Activated CD8-positive, alpha-beta T cell treated with anti-CD3 and anti-CD28 coated beads for 36 hours (primary cell): ENCODE measurements at regions not wholly inside any gene's neighbourhood (a gene's known extent, or its start where the extent isn't known, plus 50 kb on each side); places are given as distances from the start of the nearest gene placed in this dataset.

Source experiments
- ATAC-seq: fragments of 200-7000 bp; cut with Tn5 transposase; one replicate; pipeline ENCODE4 v1.10.0; 2021; ENCODE audit warnings: mild to moderate bottlenecking, moderate library complexity
- CTCF ChIA-PET: fragments of 350-600 bp; sonication (Branson Sonifier 250); formaldehyde crosslinking; loops from one replicate; lab custom pipeline; 2021; ENCODE audit warnings: antibody characterized with exemption; lab: Charles Lee
- POLR2A ChIA-PET: fragments of 350-600 bp; sonication (Branson Sonifier 250); formaldehyde crosslinking; loops from one replicate; lab custom pipeline; 2021; ENCODE audit warnings: antibody characterized with exemption; lab: Charles Lee
- DNase-seq: peaks from one replicate; pipeline ENCODE4 v3.0.0-alpha.2; 2020
- H3K27ac Mint-ChIP-seq: one replicate; pipeline ENCODE4 v1.8.0; 2021; ENCODE audit warnings: mild to moderate bottlenecking, mixed read lengths
- H3K27me3 Mint-ChIP-seq: one replicate; pipeline ENCODE4 v1.8.0; 2021; ENCODE audit warnings: mixed read lengths
- H3K36me3 Mint-ChIP-seq: one replicate; pipeline ENCODE4 v1.8.0; 2021; ENCODE audit warnings: low read depth, mixed read lengths
- H3K4me1 Mint-ChIP-seq: one replicate; pipeline ENCODE4 v1.8.0; 2021; ENCODE audit warnings: low read depth, mixed read lengths
- H3K4me3 Mint-ChIP-seq: one replicate; pipeline ENCODE4 v1.8.0; 2021; ENCODE audit warnings: mild to moderate bottlenecking, moderate library complexity, mixed read lengths
- H3K9me3 Mint-ChIP-seq: one replicate; pipeline ENCODE4 v1.8.0; 2021; ENCODE audit warnings: mixed read lengths
- intact Hi-C: fragments of 100-400 bp; cut with micrococcal nuclease; formaldehyde crosslinking; loops from one replicate; pipeline ENCODE4 v1.10.0; 2022
- TF ChIP-seq, protein P1 (sequence below): fragments of 200-600 bp; IDR thresholded peaks from one replicate; pipeline ENCODE4 v1.8.0; 2022; ENCODE audit warnings: antibody characterized with exemption, mild to moderate bottlenecking

DNA sequence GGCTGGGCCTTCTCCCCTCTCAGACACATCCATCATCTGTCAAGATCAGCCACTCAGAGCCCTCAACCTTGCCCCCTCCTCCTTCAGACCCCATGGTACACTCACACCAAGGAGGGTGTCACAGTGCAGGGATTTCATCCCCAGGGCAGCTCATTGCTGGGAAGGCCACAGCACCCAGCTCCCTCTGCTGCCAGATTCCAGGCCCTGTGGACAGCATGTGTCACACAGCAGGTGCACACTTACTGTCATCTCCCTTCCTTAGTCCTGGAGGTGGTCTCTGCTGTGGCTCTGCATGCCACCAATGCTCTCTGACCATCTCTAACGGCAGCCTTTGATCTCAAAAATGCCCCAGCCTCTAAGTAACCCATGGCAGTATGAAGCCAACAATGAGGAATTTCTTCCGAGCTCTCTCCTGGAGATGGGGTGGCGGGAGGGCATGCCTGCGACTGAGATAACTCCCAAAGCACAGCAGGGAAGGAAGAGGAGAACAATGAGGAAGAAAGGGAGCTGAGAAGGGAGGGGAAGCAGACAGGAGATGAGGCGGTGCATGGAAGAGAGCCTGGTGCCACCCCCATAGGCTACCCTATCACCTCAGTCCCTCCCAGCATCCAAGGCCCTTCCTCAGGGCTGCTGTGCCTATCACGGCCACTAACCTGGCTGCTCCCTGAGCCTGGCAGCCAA is 101.0 kb downstream of the SINHCAF start:
- Mint-ChIP-seq H3K4me3 (no peak overlapping the region), H3K27me3 (peaks cover 2% of the 10 kb centered on the region), H3K4me1 (no peaks in the 10 kb centered on the region), H3K36me3 (no peaks in the 10 kb centered on the region), H3K9me3 (no peaks in the 10 kb centered on the region), H3K27ac (no peak overlapping the region)
- ChIA-PET CTCF (no interaction called here), POLR2A (no interaction called here)
- ATAC-seq (no peak), DNase-seq (no peak)
- TF ChIP-seq, protein P1, sequence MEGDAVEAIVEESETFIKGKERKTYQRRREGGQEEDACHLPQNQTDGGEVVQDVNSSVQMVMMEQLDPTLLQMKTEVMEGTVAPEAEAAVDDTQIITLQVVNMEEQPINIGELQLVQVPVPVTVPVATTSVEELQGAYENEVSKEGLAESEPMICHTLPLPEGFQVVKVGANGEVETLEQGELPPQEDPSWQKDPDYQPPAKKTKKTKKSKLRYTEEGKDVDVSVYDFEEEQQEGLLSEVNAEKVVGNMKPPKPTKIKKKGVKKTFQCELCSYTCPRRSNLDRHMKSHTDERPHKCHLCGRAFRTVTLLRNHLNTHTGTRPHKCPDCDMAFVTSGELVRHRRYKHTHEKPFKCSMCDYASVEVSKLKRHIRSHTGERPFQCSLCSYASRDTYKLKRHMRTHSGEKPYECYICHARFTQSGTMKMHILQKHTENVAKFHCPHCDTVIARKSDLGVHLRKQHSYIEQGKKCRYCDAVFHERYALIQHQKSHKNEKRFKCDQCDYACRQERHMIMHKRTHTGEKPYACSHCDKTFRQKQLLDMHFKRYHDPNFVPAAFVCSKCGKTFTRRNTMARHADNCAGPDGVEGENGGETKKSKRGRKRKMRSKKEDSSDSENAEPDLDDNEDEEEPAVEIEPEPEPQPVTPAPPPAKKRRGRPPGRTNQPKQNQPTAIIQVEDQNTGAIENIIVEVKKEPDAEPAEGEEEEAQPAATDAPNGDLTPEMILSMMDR: no peak
- intact Hi-C loops: no loop called here

DNA sequence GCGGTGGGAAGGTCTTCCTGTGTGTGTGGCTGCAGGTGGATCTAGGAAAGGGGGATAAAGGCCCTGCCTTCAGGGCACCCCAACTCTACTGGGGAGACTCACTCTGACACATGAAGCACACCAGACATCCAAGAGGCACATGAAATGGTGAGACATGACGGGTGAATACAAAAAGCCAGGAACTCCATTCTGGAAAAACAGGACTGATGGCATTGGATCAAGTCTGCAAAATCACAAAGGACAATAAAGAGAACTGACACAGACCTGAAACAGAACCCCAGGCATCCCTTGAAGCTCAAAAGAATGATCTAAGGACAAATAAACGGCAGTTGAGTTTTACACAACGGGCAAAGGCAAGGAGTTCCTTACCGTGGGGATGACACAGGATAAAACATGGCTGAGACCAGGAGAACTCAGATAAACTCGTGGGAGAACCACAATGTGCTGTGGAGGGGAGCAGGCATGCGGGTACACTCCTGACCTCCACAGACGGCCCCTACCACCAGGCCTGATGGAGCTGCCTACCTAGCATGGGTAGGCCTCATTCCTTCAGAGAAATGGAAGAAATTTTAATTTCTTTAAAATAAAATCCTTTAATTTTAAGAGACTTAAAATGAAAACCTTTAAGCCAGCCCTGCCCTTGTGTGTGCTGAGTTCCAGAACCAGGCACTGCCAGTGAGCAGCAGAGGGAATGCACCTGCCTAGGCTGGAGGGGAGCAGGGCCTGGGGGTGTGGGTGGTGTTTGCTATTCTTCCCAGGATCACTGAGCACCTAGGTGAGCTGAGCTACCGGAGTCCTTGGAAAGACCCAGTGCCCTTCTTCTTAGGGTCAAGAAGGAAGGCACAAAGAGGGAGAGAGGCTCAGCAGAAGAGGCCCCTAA is 100.1 kb downstream of the SINHCAF start:
- H3K9me3 Mint-ChIP-seq: no peaks in the 10 kb centered on the region

DNA sequence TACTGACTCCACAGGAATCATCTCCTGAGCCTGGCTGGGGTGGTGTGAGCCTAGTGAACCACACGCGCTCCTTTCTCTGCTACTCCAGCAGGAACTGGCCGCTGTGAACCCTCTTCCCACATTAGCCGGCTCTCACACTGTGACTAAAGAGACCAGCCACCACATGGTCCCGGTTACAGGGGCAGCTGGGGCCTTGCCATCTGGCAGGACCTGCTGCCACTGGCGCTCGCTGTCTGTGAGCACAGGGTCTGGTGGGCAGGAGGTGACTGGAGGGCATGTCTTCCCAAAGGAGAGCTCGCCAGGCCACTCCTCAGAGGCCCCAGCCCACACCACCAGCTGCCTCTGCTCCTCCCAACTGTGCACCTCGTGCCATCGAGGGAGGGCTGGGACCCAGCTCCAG is 99.3 kb downstream of the SINHCAF start:
- no peak overlapping the region for H3K27ac Mint-ChIP-seq
- H3K36me3 Mint-ChIP-seq: no peaks in the 10 kb centered on the region
- intact Hi-C loops: no loop called here
- TF ChIP-seq, protein P1: no peak
- DNase-seq (no peak), ATAC-seq (no peak)
- no peaks in the 10 kb centered on the region for H3K9me3 Mint-ChIP-seq
- CTCF ChIA-PET: interaction anchor here (1.7 kb wide), 1 partner anchor 45 kb away, joined by 4 read pairs; no protein-coding TSS in a partner anchor
- no peaks in the 10 kb centered on the region for H3K4me1 Mint-ChIP-seq
- POLR2A ChIA-PET: no interaction called here
- no peak overlapping the region for H3K4me3 Mint-ChIP-seq
- peaks cover 2% of the 10 kb centered on the region for H3K27me3 Mint-ChIP-seq

More for the DNA sequence above, 100.1 kb downstream of the SINHCAF start:
- Mint-ChIP-seq H3K4me1 (no peaks in the 10 kb centered on the region), H3K27me3 (peaks cover 2% of the 10 kb centered on the region), H3K4me3 (no peak overlapping the region), H3K27ac (no peak overlapping the region), H3K36me3 (no peaks in the 10 kb centered on the region)
- intact Hi-C loops: no loop called here
- ChIA-PET POLR2A (no interaction called here), CTCF (interaction anchor here (1.7 kb wide), 1 partner anchor 46 kb away, joined by 4 read pairs; no protein-coding TSS in a partner anchor)
- ATAC-seq: no peak
- TF ChIP-seq, protein P1: no peak
- DNase-seq: no peak

DNA sequence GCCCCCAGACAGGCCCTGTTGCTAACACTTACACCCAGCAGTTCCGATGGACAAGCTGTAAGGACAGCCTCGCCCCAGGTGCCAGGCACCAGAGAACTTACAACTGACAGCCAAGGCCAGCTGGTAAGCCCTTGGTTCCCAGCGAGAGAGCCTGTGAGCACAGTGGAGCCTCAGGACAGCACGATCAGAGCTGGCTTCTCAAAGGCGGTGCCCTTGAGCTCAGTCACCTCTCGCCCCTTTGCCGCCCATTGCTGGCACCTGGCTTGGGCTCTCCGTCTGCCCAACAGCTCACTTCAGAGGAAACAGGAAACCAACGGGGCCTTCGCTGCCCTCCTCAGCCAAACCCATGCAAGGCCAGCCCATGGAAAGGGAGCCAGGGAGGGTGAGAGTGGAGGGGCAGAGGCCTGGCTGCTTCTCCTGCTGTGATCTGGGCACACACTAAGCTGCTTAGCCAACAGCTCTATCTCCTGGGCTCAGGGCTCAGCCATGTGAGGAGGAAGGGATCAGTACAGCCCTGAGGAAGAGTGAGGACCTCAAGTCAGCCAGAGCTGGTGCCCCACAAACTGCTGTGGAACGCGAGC is 98.5 kb downstream of the SINHCAF start:
- ChIA-PET POLR2A (no interaction called here), CTCF (interaction anchor here (1.0 to 1.7 kb wide), 3 partner anchors 9 to 44 kb away, joined by 4 to 7 read pairs (median 5); no protein-coding TSS in a partner anchor)
- H3K9me3 Mint-ChIP-seq: no peaks in the 10 kb centered on the region
- H3K36me3 Mint-ChIP-seq: no peaks in the 10 kb centered on the region
- DNase-seq (no peak), ATAC-seq (no peak)
- intact Hi-C loops: no loop called here
- no peak overlapping the region for H3K4me3 Mint-ChIP-seq
- H3K4me1 Mint-ChIP-seq: no peaks in the 10 kb centered on the region
- H3K27ac Mint-ChIP-seq: no peak overlapping the region
- no peaks in the 10 kb centered on the region for H3K27me3 Mint-ChIP-seq
- TF ChIP-seq, protein P1: no peak
